Daoy (cell line): ENCODE measurements at regions not wholly inside any gene's neighbourhood (a gene's known extent, or its start where the extent isn't known, plus 50 kb on each side); places are given as distances from the start of the nearest gene placed in this dataset.
A peak's percentile ranks its signal among the peaks of the same experiment; 100 is the strongest.

Experiments
- DNase-seq: peaks from one replicate; pipeline ENCODE4 v3.0.0-alpha.2; 2015; ENCODE audit warnings: low read depth

GRCh38 chr9:91066856-91067255 is 265.2 kb downstream of the SYK start:
- no peak for DNase-seq

- no peak for DNase-seq
Observed at GRCh38 chr9:91067306-91067860, 265.8 kb downstream of the SYK start.

GRCh38 chr9:91071184-91071990 is 269.8 kb downstream of the SYK start:
- peak; percentile 85 for DNase-seq

GRCh38 chr9:91073049-91073810 is 271.6 kb downstream of the SYK start:
- DNase-seq, result no peak

- no peak for DNase-seq
Observed at GRCh38 chr9:91073811-91074771, 272.5 kb downstream of the SYK start.

- no peak for DNase-seq
Observed at GRCh38 chr9:91074866-91075265, 273.2 kb downstream of the SYK start.

GRCh38 chr9:91075279-91075678 is 273.7 kb downstream of the SYK start:
- no peak for DNase-seq

GRCh38 chr9:91077624-91078368 is 276.2 kb downstream of the SYK start:
- DNase-seq, result no peak

GRCh38 chr9:91078369-91078695 is 276.7 kb downstream of the SYK start:
- DNase-seq, result no peak

GRCh38 chr9:91082731-91083130 is 279.0 kb downstream of the AUH start:
- DNase-seq, result no peak

- no peak for DNase-seq
Observed at GRCh38 chr9:91084896-91085516, 276.7 kb downstream of the AUH start.

- DNase-seq, result no peak
Observed at GRCh38 chr9:91085517-91086291, 276.0 kb downstream of the AUH start.

GRCh38 chr9:91086657-91087461 is 274.9 kb downstream of the AUH start:
- no peak for DNase-seq

- DNase-seq, result no peak
Observed at GRCh38 chr9:91087462-91087759, 274.3 kb downstream of the AUH start.

GRCh38 chr9:91089405-91090129 is 272.2 kb downstream of the AUH start:
- DNase-seq, result peak; percentile 49

GRCh38 chr9:91090130-91090410 is 271.6 kb downstream of the AUH start:
- no peak for DNase-seq

- no peak for DNase-seq
Observed at GRCh38 chr9:91092214-91092613, 269.5 kb downstream of the AUH start.

GRCh38 chr9:91094324-91095088 is 267.2 kb downstream of the AUH start:
- DNase-seq, result no peak
